SK-N-SH (cell line): ENCODE measurements at regions not wholly inside any gene's neighbourhood (a gene's known extent, or its start where the extent isn't known, plus 50 kb on each side); places are given as distances from the start of the nearest gene placed in this dataset.

Source experiments
- CTCF ChIA-PET: fragments of 300-600, 350-600 bp; formaldehyde crosslinking; extraction: SDS; loops from one replicate; lab custom pipeline; 2021; lab: Yijun Ruan, JAX
- POLR2A ChIA-PET: fragments of 350-600 bp; sonication (Branson Sonifier 250); formaldehyde crosslinking; extraction: SDS; loops from one replicate; lab custom pipeline; 2020; ENCODE audit warnings: antibody characterized with exemption, inconsistent platforms; lab: Yijun Ruan, JAX
- DNase-seq: peaks from one replicate; pipeline ENCODE4 v3.0.0; 2012
- H2AFZ ChIP-seq: fragments of 200-600 bp; sonication (generic); 2 replicates; pipeline ENCODE4 v1.8.1; 2016; ENCODE audit warnings: antibody characterized with exemption, mild to moderate bottlenecking, low read depth
- H3F3A ChIP-seq: fragments of 200-600 bp; sonication (generic); replicated peaks from 2 replicates; pipeline ENCODE3; 2016; ENCODE audit warnings: antibody characterized with exemption, mild to moderate bottlenecking; ENCODE audit not compliant: insufficient read depth
- H3K27ac ChIP-seq, 2 experiments: fragments of 200-500 bp in 1 of 2; fragments of 200-600 bp in 1 of 2; sonication (Bioruptor generic) in 1 of 2; sonication (generic), shearing (Covaris generic) in 1 of 2; 2 replicates each; pipeline versions ENCODE4 v1.5.1 to v1.6.1; 2014 to 2016; ENCODE audit warnings: low read depth in 2 of 2, inconsistent platforms in 1 of 2, low read length in 1 of 2, mild to moderate bottlenecking in 1 of 2, mixed read lengths in 1 of 2
- H3K27me3 ChIP-seq: fragments of 200-600 bp; sonication (generic), shearing (Covaris generic); 2 replicates; pipeline ENCODE4 v1.6.1; 2016; ENCODE audit warnings: mixed run types; ENCODE audit not compliant: insufficient read depth
- H3K36me3 ChIP-seq, 2 experiments: fragments of 200-500 bp in 1 of 2; fragments of 200-600 bp in 1 of 2; sonication (Bioruptor generic) in 1 of 2; sonication (generic) in 1 of 2; replicated peaks in 1 of 2; 2 replicates each; pipeline versions ENCODE3 to v1.5.1; 2014 to 2016; ENCODE audit warnings: low read length in 1 of 2, mild to moderate bottlenecking in 1 of 2; ENCODE audit not compliant: insufficient read depth in 2 of 2, control insufficient read depth in 1 of 2
- H3K4me1 ChIP-seq, 2 experiments: fragments of 200-500 bp in 1 of 2; fragments of 200-600 bp in 1 of 2; sonication (Bioruptor generic) in 1 of 2; sonication (generic), shearing (Covaris generic) in 1 of 2; 2 replicates each; pipeline versions ENCODE4 v1.5.1 to v1.6.1; 2014 to 2016; ENCODE audit warnings: low read depth in 1 of 2, low read length in 1 of 2, mixed run types in 1 of 2; ENCODE audit not compliant: insufficient read depth in 2 of 2, control insufficient read depth in 1 of 2
- H3K4me2 ChIP-seq: fragments of 200-600 bp; sonication (generic), shearing (Covaris generic); 2 replicates; pipeline ENCODE4 v1.6.1; 2017; ENCODE audit warnings: mixed run types
- H3K4me3 ChIP-seq, 2 experiments: fragments of 200-500 bp in 1 of 2; fragments of 200-600 bp in 1 of 2; sonication (Bioruptor generic) in 1 of 2; sonication (generic), shearing (Covaris generic) in 1 of 2; 2 replicates each; pipeline versions ENCODE4 v1.5.1 to v1.8.1; 2014 to 2016; ENCODE audit warnings: low read depth in 2 of 2, inconsistent platforms in 1 of 2, low read length in 1 of 2, mild to moderate bottlenecking in 1 of 2, mixed read lengths in 1 of 2, moderate library complexity in 1 of 2
- H3K79me2 ChIP-seq: fragments of 200-600 bp; sonication (generic); 2 replicates; pipeline ENCODE4 v1.8.1; 2017; ENCODE audit warnings: mild to moderate bottlenecking; ENCODE audit not compliant: insufficient read depth
- H3K9ac ChIP-seq: fragments of 200-600 bp; sonication (generic); 2 replicates; pipeline ENCODE4 v1.6.1; 2017; ENCODE audit warnings: mixed run types
- H3K9me2 ChIP-seq: fragments of 200-600 bp; sonication (generic); 2 replicates; pipeline ENCODE4 v1.6.1; 2017; ENCODE audit warnings: mixed run types
- H3K9me3 ChIP-seq: fragments of 200-600 bp; sonication (generic); 2 replicates; pipeline ENCODE4 v1.6.1; 2017; ENCODE audit warnings: mixed run types, mild to moderate bottlenecking, moderate library complexity
- H4K20me1 ChIP-seq: fragments of 200-600 bp; sonication (generic); 2 replicates; pipeline ENCODE4 v1.6.1; 2017; ENCODE audit warnings: mild to moderate bottlenecking, mixed run types; ENCODE audit not compliant: insufficient read depth
- CHD2 ChIP-seq: fragments of 150-350 bp; IDR thresholded peaks from 2 replicates; pipeline ENCODE4 v1.6.1; 2018; ENCODE audit warnings: low read length; ENCODE audit not compliant: partially characterized antibody
- ELF1 ChIP-seq: IDR thresholded peaks from 2 replicates; pipeline ENCODE4 v1.4.0; 2012
- EP300 ChIP-seq, 2 experiments: IDR thresholded peaks; 2 replicates each; pipeline versions ENCODE4 v1.4.0 to v1.6.1; 2012; ENCODE audit warnings: borderline replicate concordance in 1 of 2, low read depth in 1 of 2, low read length in 1 of 2
- FOSL2 ChIP-seq: IDR thresholded peaks from 2 replicates; pipeline ENCODE4 v1.4.0; 2012; ENCODE audit warnings: low read depth, mild to moderate bottlenecking, moderate library complexity, borderline replicate concordance
- JUND ChIP-seq: IDR thresholded peaks from 2 replicates; pipeline ENCODE4 v1.4.0; 2012
- PBX3 ChIP-seq: IDR thresholded peaks from 2 replicates; pipeline ENCODE4; 2012
- POLR2AphosphoS5 ChIP-seq: IDR thresholded peaks from 2 replicates; pipeline ENCODE4 v1.6.1; 2012; ENCODE audit warnings: low read depth, low read length
- RXRA ChIP-seq: IDR thresholded peaks from 2 replicates; pipeline ENCODE4 v1.4.0; 2012; ENCODE audit warnings: low read depth, mild to moderate bottlenecking, borderline replicate concordance
- SMC3 ChIP-seq: IDR thresholded peaks from 2 replicates; pipeline ENCODE4 v1.6.1; 2012; ENCODE audit warnings: low read depth, low read length, improper control_type of control experiment
- TAF1 ChIP-seq: IDR thresholded peaks from 2 replicates; pipeline ENCODE4 v1.6.1; 2012; ENCODE audit warnings: low read depth, mild to moderate bottlenecking, low read length, moderate library complexity, borderline replicate concordance
- TCF12 ChIP-seq: IDR thresholded peaks from 2 replicates; pipeline ENCODE4 v1.4.0; 2012
- YY1 ChIP-seq: IDR thresholded peaks from 2 replicates; pipeline ENCODE4 v1.4.0; 2012; ENCODE audit warnings: low read depth, mild to moderate bottlenecking
- WGBS: methylation state at CpG from one replicate; pipeline ENCODE4 v1.1.6; 2017; ENCODE audit warnings: low lambda C conversion rate; 5-methylcytosine and 5-hydroxymethylcytosine counted together
- TF ChIP-seq, protein P1 (sequence below): IDR thresholded peaks from 2 replicates; pipeline ENCODE4 v1.6.1; 2012; ENCODE audit warnings: mild to moderate bottlenecking, low read depth, low read length, moderate library complexity
- TF ChIP-seq, protein P2 (sequence below): IDR thresholded peaks from 2 replicates; pipeline ENCODE4 v1.4.0; 2012; ENCODE audit warnings: low read depth

DNA sequence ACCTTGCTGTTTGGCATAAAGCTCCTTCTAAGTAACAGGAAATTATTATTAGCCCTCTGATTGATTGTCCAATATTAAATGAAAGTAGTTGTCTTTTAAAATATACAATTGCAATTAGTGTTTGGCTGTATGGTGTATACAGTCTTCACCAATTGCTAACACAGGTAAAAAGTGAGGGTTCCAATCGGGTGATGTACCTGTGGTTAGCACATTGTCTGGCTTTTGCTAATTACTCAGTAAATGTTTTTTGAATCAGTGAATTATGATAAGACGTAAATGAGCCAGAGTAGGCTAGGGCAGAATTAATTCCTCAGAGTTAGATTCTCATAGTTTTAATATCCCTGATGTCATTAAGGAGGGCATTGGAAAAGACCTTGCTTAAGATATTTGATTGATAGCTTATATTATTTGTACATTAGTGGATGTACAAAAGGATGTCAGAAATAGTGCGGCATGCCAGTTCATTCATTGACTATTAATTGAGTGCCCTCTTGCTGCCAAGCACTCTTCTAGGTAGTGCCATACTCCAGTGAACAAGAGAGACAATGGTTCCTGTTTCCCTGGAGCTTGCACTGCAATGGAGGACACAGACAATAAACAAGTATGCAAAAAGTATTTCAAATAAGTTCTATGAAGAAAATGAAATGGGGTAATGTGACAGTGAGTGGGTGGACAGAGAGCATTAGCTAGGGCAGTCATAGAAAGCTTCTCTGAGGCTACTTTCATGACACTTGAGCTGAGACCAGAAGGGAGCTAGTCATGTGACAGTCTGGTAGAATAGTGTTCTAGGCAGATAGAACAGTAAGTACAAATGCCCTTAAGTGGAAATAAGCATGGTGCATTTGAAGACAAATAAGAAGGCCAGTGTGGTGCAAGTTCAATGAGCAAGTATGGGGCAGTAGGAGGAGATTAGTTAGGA lies 205.9 kb upstream of the CASK start:
- no peak for DNase-seq
- Histone ChIP-seq H3K4me1 (no peaks in the 10 kb centered on the region), H3K4me2 (no peak overlapping the region), H3K9me3 (no peaks in the 10 kb centered on the region), H3K9me2 (no peaks in the 10 kb centered on the region), H4K20me1 (no peaks in the 10 kb centered on the region), H3K9ac (no peak overlapping the region), H3K36me3 (no peaks in the 10 kb centered on the region), H3K27ac (no peak overlapping the region), H3K27me3 (no peaks in the 10 kb centered on the region), H3K79me2 (no peaks in the 10 kb centered on the region), H3F3A (no peaks in the 10 kb centered on the region), H3K4me3 (no peak overlapping the region), H2AFZ (no peak overlapping the region)
- CTCF ChIA-PET, result interaction anchor here (0.6 kb wide), 1 partner anchor 1895 kb away, joined by 3 read pairs; no protein-coding TSS in a partner anchor
- no peak for TF ChIP-seq ELF1
- TF ChIP-seq TCF12, result no peak
- TF ChIP-seq CHD2, result no peak
- TF ChIP-seq, protein P1, sequence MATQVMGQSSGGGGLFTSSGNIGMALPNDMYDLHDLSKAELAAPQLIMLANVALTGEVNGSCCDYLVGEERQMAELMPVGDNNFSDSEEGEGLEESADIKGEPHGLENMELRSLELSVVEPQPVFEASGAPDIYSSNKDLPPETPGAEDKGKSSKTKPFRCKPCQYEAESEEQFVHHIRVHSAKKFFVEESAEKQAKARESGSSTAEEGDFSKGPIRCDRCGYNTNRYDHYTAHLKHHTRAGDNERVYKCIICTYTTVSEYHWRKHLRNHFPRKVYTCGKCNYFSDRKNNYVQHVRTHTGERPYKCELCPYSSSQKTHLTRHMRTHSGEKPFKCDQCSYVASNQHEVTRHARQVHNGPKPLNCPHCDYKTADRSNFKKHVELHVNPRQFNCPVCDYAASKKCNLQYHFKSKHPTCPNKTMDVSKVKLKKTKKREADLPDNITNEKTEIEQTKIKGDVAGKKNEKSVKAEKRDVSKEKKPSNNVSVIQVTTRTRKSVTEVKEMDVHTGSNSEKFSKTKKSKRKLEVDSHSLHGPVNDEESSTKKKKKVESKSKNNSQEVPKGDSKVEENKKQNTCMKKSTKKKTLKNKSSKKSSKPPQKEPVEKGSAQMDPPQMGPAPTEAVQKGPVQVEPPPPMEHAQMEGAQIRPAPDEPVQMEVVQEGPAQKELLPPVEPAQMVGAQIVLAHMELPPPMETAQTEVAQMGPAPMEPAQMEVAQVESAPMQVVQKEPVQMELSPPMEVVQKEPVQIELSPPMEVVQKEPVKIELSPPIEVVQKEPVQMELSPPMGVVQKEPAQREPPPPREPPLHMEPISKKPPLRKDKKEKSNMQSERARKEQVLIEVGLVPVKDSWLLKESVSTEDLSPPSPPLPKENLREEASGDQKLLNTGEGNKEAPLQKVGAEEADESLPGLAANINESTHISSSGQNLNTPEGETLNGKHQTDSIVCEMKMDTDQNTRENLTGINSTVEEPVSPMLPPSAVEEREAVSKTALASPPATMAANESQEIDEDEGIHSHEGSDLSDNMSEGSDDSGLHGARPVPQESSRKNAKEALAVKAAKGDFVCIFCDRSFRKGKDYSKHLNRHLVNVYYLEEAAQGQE, result no peak
- POLR2A ChIA-PET, result no interaction called here
- WGBS, result 16% methylated on average over 3 of the region's 3 CpGs

GRCh38 chrX:42128587-42128986 lies 205.2 kb upstream of the CASK start:
- ChIA-PET POLR2A (no interaction called here), CTCF (no interaction called here)
- Histone ChIP-seq H3K79me2 (no peaks in the 10 kb centered on the region), H4K20me1 (no peaks in the 10 kb centered on the region), H2AFZ (no peak overlapping the region), H3K27ac (no peak overlapping the region), H3K4me1 (no peaks in the 10 kb centered on the region), H3F3A (no peaks in the 10 kb centered on the region), H3K9me2 (no peaks in the 10 kb centered on the region), H3K9ac (no peak overlapping the region), H3K4me3 (no peak overlapping the region), H3K27me3 (no peaks in the 10 kb centered on the region), H3K36me3 (no peaks in the 10 kb centered on the region), H3K9me3 (no peaks in the 10 kb centered on the region), H3K4me2 (no peak overlapping the region)
- 29% methylated on average over 4 of the region's 4 CpGs for WGBS
- TF ChIP-seq JUND (no peak), PBX3 (no peak), POLR2AphosphoS5 (no peak), ELF1 (no peak), RXRA (no peak), YY1 (no peak), CHD2 (no peak), SMC3 (no peak), FOSL2 (no peak), TAF1 (no peak), EP300 (IDR thresholded peaks at IDR 0.05; ENCODE audit: borderline replicate concordance in 1 of 2, low read depth in 1 of 2, low read length in 1 of 2) (no peak)
- TF ChIP-seq, protein P2, sequence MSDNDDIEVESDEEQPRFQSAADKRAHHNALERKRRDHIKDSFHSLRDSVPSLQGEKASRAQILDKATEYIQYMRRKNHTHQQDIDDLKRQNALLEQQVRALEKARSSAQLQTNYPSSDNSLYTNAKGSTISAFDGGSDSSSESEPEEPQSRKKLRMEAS, result no peak
- no peak for DNase-seq
